COLO668 (cell line): ENCODE measurements at regions not wholly inside any gene's neighbourhood (a gene's known extent, or its start where the extent isn't known, plus 50 kb on each side); places are given as distances from the start of the nearest gene placed in this dataset.

ENCODE experiments used
- DNase-seq: peaks from one replicate; lab custom pipeline; 2025; ENCODE audit not compliant: unreplicated experiment; lab: John Stamatoyannopoulos, UW

- DNase-seq, result no peak
These were observed 598.1 kb upstream of the ADGRL4 start for GRCh38 chr1:79604490-79605198.

- DNase-seq, result no peak
These were observed 597.3 kb upstream of the ADGRL4 start for GRCh38 chr1:79603843-79604242.

GRCh38 chr1:79599257-79599656, 592.7 kb upstream of the ADGRL4 start:
- no peak for DNase-seq

- DNase-seq, result no peak
These were observed 589.4 kb upstream of the ADGRL4 start for GRCh38 chr1:79595931-79596330.

- no peak for DNase-seq
These were observed 587.7 kb upstream of the ADGRL4 start for GRCh38 chr1:79594121-79594698.

DNA sequence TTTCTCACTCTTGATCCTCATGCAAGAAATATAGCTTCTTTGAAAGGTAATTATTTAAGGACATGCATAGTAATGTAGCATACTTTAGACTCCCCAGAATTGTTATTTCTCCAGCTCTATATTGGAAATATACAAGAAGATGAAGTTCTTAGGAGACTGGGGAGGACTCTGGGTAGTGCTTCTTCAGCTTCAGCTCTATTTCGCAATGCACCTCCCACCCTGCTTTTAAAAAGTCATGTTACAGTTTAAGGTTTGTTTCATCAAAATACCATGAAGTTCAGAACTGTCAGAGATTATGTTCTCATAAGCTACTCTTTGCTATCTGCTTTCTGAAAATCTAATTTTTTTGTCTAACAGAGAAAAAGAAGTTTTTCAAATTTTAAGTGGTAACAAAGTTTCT, 586.2 kb upstream of the ADGRL4 start:
- no peak for DNase-seq

DNA sequence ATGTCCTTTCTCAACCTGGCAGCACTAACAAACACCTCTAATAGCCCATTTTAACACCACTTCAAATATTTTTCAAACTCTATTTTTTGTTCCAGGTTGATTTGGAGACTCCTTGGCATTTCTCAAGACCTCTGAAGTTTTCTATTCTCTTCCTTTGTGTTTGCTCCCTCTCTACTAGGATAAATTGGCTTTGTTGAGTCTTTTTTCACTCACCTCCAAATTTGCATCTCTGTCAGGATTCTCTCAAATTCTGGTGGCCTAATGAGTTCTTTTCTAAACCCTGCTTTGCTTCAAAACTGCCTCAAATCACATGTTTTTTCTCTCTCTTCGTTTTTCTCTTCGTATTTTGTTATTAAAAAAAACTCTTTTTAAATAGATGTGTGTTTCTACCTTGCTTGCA, 582.2 kb upstream of the ADGRL4 start:
- no peak for DNase-seq

- DNase-seq, result no peak
These were observed 580.7 kb upstream of the ADGRL4 start for GRCh38 chr1:79587229-79587628.

DNA sequence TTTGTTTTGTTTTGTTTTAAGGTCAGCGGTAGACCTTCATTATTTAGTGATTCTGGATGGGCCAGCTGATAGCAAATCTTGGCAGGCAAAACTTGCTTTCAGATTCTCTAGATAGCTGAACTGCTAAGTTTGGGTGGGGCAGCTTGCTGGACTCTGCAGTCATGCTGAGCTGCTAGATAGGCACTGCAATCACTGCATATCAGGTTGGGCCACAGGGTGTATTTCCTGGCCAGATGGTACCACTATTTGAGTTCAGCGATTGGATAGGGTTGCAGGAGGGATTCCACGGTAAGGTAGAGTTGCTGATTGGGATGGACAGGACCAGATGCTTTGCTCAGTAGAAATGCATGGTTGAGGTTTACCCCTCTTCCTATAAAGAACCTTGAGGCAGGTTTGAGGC, 579.3 kb upstream of the ADGRL4 start:
- DNase-seq, result no peak

DNA sequence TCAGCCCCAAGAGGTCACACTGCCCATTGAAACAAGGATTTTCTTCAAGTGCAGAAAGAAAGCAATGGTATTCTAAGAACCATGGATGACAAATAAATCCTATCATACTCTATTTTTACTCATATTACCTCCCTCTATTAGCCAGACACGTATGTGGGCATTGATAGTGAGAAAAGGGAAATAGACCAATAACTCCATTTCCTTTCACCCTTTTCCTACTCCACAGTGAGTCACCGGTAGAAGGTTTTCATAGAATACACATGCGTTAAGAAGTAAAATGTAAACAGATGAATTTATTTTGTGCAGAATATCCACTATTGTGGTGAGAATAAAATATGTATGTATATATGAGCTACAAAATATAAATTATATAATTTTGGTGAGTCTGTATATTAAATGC, 568.9 kb upstream of the ADGRL4 start:
- no peak for DNase-seq

DNA sequence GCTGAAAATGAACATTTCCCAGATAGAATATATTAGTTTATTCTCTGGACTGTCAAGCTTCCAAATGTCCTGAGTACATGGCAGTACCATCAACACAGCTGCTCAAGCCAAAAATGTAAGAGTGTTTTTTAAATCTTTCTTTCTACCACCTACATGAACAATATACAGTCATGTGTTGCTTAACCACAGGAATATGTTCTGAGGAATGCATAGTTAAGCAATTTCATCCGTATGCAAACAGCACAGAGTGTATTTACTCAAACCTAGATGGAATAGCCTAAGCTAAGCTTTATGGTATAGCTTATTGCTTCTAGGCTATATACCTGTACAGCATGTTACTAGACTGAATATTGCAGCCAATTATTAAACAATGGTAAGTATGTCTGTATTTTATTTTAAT, 561.9 kb upstream of the ADGRL4 start:
- no peak for DNase-seq

DNA sequence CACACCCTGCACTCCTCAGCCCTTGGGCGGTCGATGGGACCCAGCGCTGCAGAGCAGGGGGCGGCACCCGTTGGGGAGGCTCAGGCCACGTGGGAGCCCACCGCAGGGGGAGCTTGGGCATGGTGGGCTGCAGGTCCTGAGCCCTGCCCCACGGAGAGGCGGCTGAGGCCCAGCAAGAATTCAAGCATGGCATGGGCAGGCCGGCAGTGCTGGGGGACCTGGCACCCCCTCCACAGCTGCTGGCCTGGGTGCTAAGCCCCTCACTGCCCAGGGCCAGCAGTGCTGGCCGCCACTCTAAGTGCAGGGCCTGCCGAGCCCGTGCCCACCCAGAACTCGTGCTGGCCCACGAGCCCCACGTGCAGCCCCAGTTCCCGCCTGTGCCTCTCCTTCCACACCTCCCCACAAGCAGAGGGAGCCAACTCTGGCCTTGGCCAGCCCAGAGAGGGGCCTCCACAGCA, 555.0 kb upstream of the ADGRL4 start:
- DNase-seq, result no peak

GRCh38 chr1:79556189-79556588, 549.7 kb upstream of the ADGRL4 start:
- no peak for DNase-seq

DNA sequence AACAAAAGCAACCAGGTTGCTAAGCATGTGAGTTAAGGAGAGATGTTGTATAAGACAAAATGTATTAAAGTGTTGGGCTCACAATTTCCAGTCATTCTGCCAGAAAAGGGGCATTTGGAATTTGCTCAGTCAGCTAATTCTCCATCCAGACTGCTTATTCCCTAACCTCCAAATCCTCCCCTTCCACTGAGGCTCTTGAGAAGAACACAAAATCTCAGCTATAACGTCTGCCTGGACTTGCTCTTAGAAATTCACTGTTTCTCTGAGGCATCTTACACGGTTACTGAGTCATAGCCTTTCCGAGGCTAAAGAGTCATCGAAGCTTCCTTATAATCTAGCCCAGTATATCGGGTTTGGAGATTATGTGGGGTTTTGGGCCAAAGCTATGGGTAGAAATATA, 548.2 kb upstream of the ADGRL4 start:
- DNase-seq, result no peak

DNA sequence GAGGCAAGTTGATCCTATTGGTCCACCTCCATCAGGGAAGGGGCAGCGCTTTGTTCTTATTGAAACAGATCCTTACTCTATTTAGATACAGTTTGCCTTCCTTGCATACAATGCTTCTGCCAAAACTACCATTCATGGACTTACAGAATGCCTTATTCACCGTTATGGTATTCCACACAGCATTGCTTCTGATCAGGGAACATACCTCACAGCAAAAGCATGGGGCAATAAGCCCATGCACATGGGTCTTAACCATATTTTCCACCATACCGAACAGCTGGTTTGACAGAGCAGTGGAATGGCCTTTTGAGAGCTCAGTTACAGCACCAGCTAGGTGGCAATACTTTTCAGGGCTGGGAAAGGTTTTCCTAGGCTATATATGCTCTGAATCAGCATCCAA, 544.8 kb upstream of the ADGRL4 start:
- no peak for DNase-seq

DNA sequence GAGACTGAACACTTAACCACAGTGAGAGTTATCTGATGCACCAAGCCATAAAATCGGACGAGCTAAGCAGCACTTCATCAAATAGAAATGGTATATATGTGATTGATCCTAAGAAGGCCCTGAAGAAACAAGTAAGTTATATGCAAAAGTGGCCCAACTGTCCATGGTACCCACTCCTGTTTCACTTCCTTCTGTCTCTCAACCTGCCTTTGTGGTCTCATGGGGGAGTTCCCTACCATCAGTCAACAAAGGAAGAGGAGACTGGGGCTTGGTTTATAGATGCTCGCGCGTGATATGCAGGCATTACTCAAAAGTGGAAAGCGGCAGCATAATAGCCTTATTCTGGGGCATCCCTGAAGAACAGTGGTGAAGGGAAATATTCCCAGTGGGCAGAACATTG, 543.9 kb upstream of the ADGRL4 start:
- DNase-seq, result no peak

DNA sequence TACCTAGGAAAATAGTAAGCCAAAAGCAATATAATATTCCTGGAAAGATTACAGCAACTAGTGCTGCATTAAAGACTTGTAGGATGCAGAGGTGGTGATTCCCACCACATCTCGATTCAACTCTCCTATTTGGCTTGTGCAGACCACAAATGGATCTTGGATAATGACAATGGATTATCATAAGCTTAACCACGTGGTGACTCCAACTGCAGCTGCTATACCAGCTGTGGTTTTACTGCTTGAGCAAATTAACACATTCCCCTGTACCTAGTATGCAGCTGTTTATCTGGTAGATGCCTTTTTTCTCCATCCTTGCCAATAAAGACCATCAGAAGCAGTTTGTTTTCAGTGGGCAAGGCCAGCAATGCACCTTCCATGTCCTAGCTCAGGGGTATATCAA, 542.7 kb upstream of the ADGRL4 start:
- DNase-seq, result no peak

- DNase-seq, result no peak
These were observed 541.0 kb upstream of the ADGRL4 start for GRCh38 chr1:79547514-79547913.

DNA sequence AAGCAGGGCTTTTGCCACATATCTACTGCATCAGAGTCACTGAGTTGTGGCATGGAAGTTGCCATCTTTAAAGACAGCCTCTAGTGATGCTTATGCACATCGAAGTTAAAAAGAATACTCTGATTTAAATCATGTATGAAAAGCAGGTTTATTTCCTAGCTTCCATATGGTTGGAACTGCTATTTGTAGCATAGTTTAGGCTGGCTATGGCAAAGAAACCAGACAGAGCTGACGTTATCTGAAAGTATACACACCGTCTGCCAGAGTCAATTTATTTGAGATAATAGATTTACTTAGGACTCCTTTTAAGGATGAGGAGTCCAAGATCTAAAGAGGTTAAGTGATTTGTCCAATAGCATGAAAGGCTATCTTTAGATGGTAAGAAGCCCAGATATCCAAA, 536.9 kb upstream of the ADGRL4 start:
- DNase-seq, result no peak

GRCh38 chr1:79539001-79539400, 532.5 kb upstream of the ADGRL4 start:
- no peak for DNase-seq

- DNase-seq, result no peak
These were observed 526.0 kb upstream of the ADGRL4 start for GRCh38 chr1:79532555-79532954.

GRCh38 chr1:79531790-79532189, 525.3 kb upstream of the ADGRL4 start:
- DNase-seq, result no peak

DNA sequence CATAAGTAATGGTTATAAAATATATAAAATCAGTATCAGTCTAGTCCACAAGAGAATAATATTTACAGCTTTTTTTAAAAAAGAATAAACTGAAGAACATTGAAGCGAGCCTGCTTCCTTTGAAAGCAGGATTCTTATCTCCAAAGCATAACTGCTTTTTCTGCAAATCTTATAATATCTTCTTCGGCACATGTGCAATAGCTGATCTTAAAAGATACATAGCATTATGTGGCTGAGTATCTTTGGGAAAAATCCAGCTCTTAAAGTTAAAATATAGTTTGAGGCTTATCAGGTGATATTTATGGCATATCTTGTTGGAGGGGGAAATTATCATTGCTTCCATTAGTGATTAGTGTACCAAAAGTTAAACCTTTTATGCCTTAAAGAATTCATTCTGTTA, 523.9 kb upstream of the ADGRL4 start:
- DNase-seq, result no peak
